ENCODE measurements at regions not wholly inside any gene's neighbourhood (a gene's known extent, or its start where the extent isn't known, plus 50 kb on each side); places are given as distances from the start of the nearest gene placed in this dataset.

GRCh38 chr13:108120302-108120701 lies 95.0 kb downstream of the LIG4 start:
- TF ChIP-seq EZH2phosphoT487 (IDR thresholded peaks at IDR 0.05; ENCODE audit: borderline replicate concordance): no peak
- TF ChIP-seq CTCF (conservative IDR thresholded peaks at IDR 0.05; ENCODE audit: low read length): no peak
